HG02884 (cell line): ENCODE measurements at regions not wholly inside any gene's neighbourhood (a gene's known extent, or its start where the extent isn't known, plus 50 kb on each side); places are given as distances from the start of the nearest gene placed in this dataset.
A peak's percentile ranks its signal among the peaks of the same experiment; 100 is the strongest.

Source experiments
- ATAC-seq: cut with Tn5 transposase; IDR thresholded peaks from one replicate; pipeline ENCODE4 v1.9.1; 2021; ENCODE audit warnings: mild to moderate bottlenecking, moderate library complexity; ENCODE audit not compliant: unreplicated experiment

GRCh38 chr13:80475718-80476117 is 134.8 kb upstream of the SPRY2 start:
- no peak for ATAC-seq

GRCh38 chr13:80473695-80474094 is 132.8 kb upstream of the SPRY2 start:
- no peak for ATAC-seq

- ATAC-seq: no peak
Observed at GRCh38 chr13:80469853-80470381, 129.0 kb upstream of the SPRY2 start.

GRCh38 chr13:80469105-80469852 is 128.4 kb upstream of the SPRY2 start:
- no peak for ATAC-seq

GRCh38 chr13:80465321-80465720 is 124.4 kb upstream of the SPRY2 start:
- no peak for ATAC-seq

GRCh38 chr13:80463673-80464352 is 122.9 kb upstream of the SPRY2 start:
- no peak for ATAC-seq

GRCh38 chr13:80462567-80462966 is 121.6 kb upstream of the SPRY2 start:
- no peak for ATAC-seq

- no peak for ATAC-seq
Observed at GRCh38 chr13:80462037-80462436, 121.1 kb upstream of the SPRY2 start.

- no peak for ATAC-seq
Observed at GRCh38 chr13:80458543-80458942, 117.6 kb upstream of the SPRY2 start.

GRCh38 chr13:80454245-80454644 is 113.3 kb upstream of the SPRY2 start:
- ATAC-seq: peak; percentile 72

- no peak for ATAC-seq
Observed at GRCh38 chr13:80452279-80452678, 111.4 kb upstream of the SPRY2 start.

GRCh38 chr13:80451641-80452040 is 110.7 kb upstream of the SPRY2 start:
- no peak for ATAC-seq

- no peak for ATAC-seq
Observed at GRCh38 chr13:80450386-80450785, 109.5 kb upstream of the SPRY2 start.

GRCh38 chr13:80448725-80449124 is 107.8 kb upstream of the SPRY2 start:
- no peak for ATAC-seq

GRCh38 chr13:80447747-80448146 is 106.8 kb upstream of the SPRY2 start:
- ATAC-seq: no peak

GRCh38 chr13:80444240-80445015 is 103.5 kb upstream of the SPRY2 start:
- no peak for ATAC-seq

GRCh38 chr13:80442609-80443008 is 101.7 kb upstream of the SPRY2 start:
- no peak for ATAC-seq

- no peak for ATAC-seq
Observed at GRCh38 chr13:80441968-80442367, 101.0 kb upstream of the SPRY2 start.

- ATAC-seq: no peak
Observed at GRCh38 chr13:80438521-80438920, 97.6 kb upstream of the SPRY2 start.

- ATAC-seq: no peak
Observed at GRCh38 chr13:80437231-80437630, 96.3 kb upstream of the SPRY2 start.

GRCh38 chr13:80436571-80437169 is 95.7 kb upstream of the SPRY2 start:
- no peak for ATAC-seq
